Esophagus (tissue), 2 donors: ENCODE measurements at regions not wholly inside any gene's neighbourhood (a gene's known extent, or its start where the extent isn't known, plus 50 kb on each side); places are given as distances from the start of the nearest gene placed in this dataset.

Experiments used
- H3K27ac ChIP-seq, 2 donors: one replicate each; pipeline ENCODE4 v1.5.1; 2013; ENCODE audit warnings: low read depth in 2 of 2, mild to moderate bottlenecking in 2 of 2, inconsistent platforms in 1 of 2, low read length in 1 of 2, moderate library complexity in 1 of 2
- H3K27me3 ChIP-seq, 2 donors: one replicate each; pipeline ENCODE4 v1.6.1; 2013; ENCODE audit warnings: low read length in 2 of 2, control low read depth in 1 of 2, mild to moderate bottlenecking in 1 of 2; ENCODE audit not compliant: insufficient read depth in 2 of 2, control insufficient read depth in 1 of 2
- H3K36me3 ChIP-seq, 2 donors: one replicate each; pipeline ENCODE4 v1.6.1; 2013; ENCODE audit warnings: low read length in 1 of 2; ENCODE audit not compliant: control insufficient read depth in 2 of 2, insufficient read depth in 2 of 2
- H3K4me1 ChIP-seq, 2 donors: one replicate each; pipeline ENCODE4 v1.6.1; 2013; ENCODE audit warnings: low read length in 1 of 2; ENCODE audit not compliant: control insufficient read depth in 2 of 2, insufficient read depth in 2 of 2
- H3K4me3 ChIP-seq, 2 donors: one replicate each; pipeline ENCODE4 v1.5.1; 2013; ENCODE audit warnings: low read length in 2 of 2, mild to moderate bottlenecking in 2 of 2, low read depth in 1 of 2, moderate library complexity in 1 of 2
- H3K9me3 ChIP-seq, 2 donors: one replicate each; pipeline ENCODE4 v1.6.1; 2013; ENCODE audit warnings: mild to moderate bottlenecking in 2 of 2, low read depth in 1 of 2, low read length in 1 of 2, moderate library complexity in 1 of 2; ENCODE audit not compliant: control insufficient read depth in 2 of 2, insufficient read depth in 1 of 2
- WGBS, 2 donors: extraction: QIAGEN DNeasy Blood & Tissue Kit; methylation state at CpG; one replicate each; pipeline ENCODE4 v1.1.7; 2013; 5-methylcytosine and 5-hydroxymethylcytosine counted together
- donor health status: healthy with polysubstance abuse.
- donor health status: Bipolar disorder and iron deficiency.

DNA sequence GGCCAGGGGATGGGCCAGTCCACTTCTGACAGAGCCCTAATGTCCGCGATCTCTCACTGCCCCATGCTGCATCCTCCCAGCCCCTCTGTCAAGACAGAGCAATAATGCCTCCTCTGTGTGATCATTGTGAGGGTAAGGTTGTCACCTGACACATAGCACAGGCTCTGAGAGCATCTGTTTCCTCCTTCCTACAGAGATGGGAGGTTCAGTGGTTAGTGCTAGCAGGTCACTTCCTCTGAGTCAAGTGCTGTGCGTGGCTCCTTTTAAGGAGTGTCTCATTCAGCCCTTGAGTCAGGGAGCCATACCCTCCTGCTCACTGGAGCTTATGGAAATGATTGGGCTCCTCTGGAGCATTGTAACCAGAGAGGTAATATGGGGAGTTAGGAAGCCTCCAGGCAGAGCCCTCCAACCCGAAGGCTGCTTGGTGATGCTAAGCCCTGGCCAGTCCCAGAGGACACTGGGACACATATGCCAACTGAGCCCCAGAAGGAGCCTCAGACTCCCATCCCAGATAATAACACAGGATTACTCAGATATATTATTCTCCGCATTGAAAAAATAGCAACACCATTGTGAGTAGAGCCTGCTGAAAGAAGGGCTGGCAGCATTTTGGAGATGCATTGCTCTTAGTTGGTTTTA is 189.0 kb downstream of the GALNT1 start:
- WGBS, 2 donors = 64 to 67% methylated on average over 5 of the region's 5 CpGs
- no peak overlapping the region for H3K27ac ChIP-seq
- no peaks in the 10 kb centered on the region for H3K36me3 ChIP-seq
- no peaks in the 10 kb centered on the region for H3K27me3 ChIP-seq
- H3K4me1 ChIP-seq = no peaks in the 10 kb centered on the region
- H3K4me3 ChIP-seq = no peak overlapping the region
- no peaks in the 10 kb centered on the region for H3K9me3 ChIP-seq

DNA sequence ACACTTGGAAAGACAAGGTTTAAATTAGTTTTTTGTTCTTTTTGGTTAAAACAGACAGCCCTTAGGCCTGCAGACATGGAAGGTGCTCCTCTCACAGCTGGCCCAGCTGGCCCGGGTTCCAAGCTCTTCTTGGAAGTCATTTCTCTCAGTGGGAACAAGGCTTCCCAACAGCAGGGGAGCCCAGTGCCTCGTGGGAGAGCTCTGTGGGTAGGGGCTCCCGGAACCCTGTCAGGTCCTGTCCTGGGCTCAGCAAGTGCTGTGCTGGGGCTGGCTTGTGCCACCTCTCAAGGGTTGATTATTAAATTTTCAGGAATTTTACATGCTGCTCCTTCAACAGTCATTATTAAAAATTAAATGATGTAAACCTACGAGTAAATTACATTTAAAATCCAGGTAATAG is 189.6 kb downstream of the GALNT1 start:
- H3K4me3 ChIP-seq = no peak overlapping the region
- no peak overlapping the region for H3K27ac ChIP-seq
- H3K27me3 ChIP-seq = no peaks in the 10 kb centered on the region
- 77 to 81% methylated on average over 4 of the region's 4 CpGs for WGBS, 2 donors
- H3K36me3 ChIP-seq = no peaks in the 10 kb centered on the region
- no peaks in the 10 kb centered on the region for H3K9me3 ChIP-seq
- H3K4me1 ChIP-seq = no peaks in the 10 kb centered on the region

DNA sequence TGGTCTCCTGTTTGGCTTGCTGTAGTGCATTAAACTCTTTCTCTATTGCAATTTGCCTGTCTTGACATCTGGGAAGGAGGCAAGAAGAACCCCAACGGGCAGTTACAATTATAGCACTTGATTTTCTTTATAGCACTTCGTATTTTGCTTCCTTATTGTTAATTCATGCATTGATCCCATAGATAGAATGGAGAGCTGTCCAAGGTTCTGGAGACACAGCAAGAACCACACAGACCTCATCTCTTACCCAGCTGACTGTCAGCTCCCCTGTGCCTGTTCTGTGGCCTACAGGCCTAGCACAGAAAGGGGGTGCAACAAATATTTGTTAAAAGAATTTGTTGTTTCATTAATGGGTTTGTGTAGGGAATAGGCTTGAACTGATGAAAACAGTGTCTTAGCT is 194.3 kb downstream of the GALNT1 start:
- Histone ChIP-seq H3K4me3 (no peak overlapping the region), H3K27ac (no peak overlapping the region), H3K4me1 (no peaks in the 10 kb centered on the region), H3K9me3 (no peaks in the 10 kb centered on the region), H3K27me3 (no peaks in the 10 kb centered on the region), H3K36me3 (no peaks in the 10 kb centered on the region)
- 45 to 48% methylated on average over 2 of the region's 2 CpGs for WGBS, 2 donors

DNA sequence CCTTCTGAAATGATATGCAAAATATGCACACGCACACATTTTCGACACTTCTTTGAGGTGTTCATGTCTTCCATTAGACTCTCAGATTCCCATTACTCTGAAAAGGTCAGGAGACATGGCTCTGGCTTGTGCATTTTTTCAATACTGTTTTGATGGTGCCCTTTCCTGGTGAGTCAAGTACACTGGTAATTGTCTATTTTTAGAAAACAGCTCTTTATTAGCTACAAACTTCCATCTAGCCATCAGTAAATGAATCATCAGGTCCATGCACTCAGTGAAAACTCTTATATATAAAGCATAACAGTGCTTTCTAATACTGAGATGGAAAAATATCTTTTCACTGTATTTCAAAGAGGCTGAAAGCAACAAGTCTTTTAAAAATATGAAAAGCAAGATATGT is 194.9 kb downstream of the GALNT1 start:
- Histone ChIP-seq H3K36me3 (no peaks in the 10 kb centered on the region), H3K27me3 (no peaks in the 10 kb centered on the region), H3K27ac (no peak overlapping the region), H3K9me3 (no peaks in the 10 kb centered on the region), H3K4me1 (no peaks in the 10 kb centered on the region), H3K4me3 (no peak overlapping the region)
- 94 to 97% methylated on average over 2 of the region's 2 CpGs for WGBS, 2 donors

DNA sequence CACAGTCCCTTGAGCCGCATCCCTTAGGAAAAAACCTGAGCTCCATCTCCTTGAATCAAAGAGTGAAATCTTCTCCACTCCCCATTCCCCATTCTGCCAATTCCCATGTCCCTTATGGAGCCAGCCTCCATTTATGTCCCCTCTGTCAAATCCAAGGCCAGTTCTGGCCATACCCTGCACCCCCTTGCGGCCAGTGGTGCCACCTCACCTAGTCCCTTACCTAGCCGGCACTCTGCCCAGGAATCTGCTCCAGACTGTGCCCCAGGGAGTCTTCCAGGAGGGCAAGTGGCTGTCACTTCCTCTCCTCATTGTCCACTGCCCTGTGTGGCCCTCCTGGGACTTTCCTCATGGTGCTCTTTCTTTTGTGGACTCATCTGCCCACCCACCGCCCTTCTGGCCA is 195.4 kb upstream of the RMP24 start:
- Histone ChIP-seq H3K4me3 (no peak overlapping the region), H3K4me1 (no peaks in the 10 kb centered on the region), H3K36me3 (no peaks in the 10 kb centered on the region), H3K27me3 (no peaks in the 10 kb centered on the region), H3K9me3 (no peaks in the 10 kb centered on the region), H3K27ac (no peak overlapping the region)
- WGBS, 2 donors = 68 to 76% methylated on average over 4 of the region's 4 CpGs

DNA sequence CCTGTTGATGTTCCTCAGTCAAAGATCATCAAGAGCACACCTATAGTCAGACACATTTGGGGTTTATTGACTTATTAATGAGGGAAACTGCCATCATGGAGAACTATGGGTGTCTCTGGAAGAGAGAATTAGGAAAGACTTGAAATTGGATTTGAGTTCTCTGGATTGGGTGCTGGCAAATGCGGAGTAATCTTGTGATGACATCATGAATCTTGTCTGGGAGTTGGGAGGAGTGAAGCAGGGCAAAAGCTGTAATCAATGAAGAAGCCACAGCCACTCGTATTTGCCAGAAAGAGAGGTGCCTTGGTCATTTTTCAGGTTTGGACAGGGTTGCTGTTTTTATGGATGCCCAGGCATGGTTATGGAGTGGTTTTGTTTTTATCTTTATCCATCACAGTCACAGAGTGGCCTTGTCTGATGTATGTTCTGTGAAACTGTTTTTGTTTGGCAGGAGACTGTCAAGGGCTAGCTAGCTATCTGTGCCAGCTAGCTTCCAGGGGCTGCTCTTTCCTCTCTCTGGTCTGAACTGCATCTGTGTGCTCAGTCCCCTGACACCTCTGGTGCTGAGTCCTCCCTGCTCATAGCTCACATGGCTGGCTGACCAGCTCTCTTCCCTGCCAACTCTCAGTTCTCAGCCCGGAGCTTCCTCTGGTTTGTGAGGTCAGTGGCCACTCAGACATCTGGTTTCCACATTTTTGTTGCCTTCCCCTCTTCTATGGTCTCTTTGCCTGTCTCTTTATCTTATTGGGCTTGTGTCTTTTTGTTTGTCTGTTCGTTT is 193.4 kb upstream of the RMP24 start:
- Histone ChIP-seq H3K4me3 (no peak overlapping the region), H3K9me3 (no peaks in the 10 kb centered on the region), H3K27me3 (no peaks in the 10 kb centered on the region), H3K27ac (no peak overlapping the region), H3K4me1 (no peaks in the 10 kb centered on the region), H3K36me3 (no peaks in the 10 kb centered on the region)
- WGBS, 2 donors = 51 to 52% methylated on average over 4 of the region's 4 CpGs

DNA sequence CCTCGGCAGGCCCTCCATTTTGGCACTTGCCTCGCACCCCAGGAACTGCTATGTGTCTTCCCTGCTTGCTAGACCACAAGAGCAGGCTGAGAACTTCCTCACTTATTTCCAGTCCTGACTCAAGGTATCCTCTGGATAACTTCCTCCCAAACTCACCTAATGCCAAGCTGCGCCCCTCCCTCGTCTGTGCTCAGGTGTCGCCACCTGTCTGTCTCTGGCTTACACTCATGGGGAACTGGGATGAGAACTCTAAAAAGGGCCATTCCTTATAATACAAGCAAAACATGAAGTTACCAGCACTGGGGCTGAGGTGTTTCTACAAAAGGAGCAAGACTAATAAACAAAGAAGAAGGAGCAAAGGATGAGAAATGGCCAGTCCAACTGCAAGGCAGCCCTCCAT is 191.5 kb upstream of the RMP24 start:
- no peaks in the 10 kb centered on the region for H3K4me1 ChIP-seq

DNA sequence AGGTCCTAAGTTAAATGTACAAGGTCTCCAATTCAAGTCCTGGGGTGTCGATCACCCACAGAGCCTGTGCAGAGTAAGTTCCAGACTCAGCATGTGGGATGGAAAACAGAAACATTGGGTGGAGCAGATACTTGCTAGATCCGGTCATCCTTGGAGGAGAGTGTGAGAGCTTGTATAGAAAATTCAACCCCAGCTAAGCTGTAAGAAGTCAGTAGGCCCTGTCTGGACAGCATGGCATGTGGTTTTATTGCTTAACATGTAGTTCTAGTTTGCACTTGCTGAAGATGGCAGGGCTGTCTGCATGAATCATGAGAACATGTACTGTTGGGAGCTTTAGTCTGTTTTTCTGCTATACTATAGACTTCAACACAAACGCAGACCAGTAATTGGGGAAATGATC is 189.6 kb upstream of the RMP24 start:
- Histone ChIP-seq H3K4me1 (no peaks in the 10 kb centered on the region), H3K4me3 (no peak overlapping the region), H3K27me3 (no peaks in the 10 kb centered on the region), H3K9me3 (no peaks in the 10 kb centered on the region), H3K36me3 (no peaks in the 10 kb centered on the region), H3K27ac (no peak overlapping the region)
- WGBS, 2 donors = 75 to 79% methylated on average over 3 of the region's 3 CpGs

More for the DNA sequence above, 191.5 kb upstream of the RMP24 start:
- WGBS, 2 donors = 77 to 84% methylated on average over 5 of the region's 5 CpGs
- no peak overlapping the region for H3K4me3 ChIP-seq
- H3K27ac ChIP-seq = no peak overlapping the region
- no peaks in the 10 kb centered on the region for H3K9me3 ChIP-seq
- no peaks in the 10 kb centered on the region for H3K27me3 ChIP-seq
- H3K36me3 ChIP-seq = no peaks in the 10 kb centered on the region

DNA sequence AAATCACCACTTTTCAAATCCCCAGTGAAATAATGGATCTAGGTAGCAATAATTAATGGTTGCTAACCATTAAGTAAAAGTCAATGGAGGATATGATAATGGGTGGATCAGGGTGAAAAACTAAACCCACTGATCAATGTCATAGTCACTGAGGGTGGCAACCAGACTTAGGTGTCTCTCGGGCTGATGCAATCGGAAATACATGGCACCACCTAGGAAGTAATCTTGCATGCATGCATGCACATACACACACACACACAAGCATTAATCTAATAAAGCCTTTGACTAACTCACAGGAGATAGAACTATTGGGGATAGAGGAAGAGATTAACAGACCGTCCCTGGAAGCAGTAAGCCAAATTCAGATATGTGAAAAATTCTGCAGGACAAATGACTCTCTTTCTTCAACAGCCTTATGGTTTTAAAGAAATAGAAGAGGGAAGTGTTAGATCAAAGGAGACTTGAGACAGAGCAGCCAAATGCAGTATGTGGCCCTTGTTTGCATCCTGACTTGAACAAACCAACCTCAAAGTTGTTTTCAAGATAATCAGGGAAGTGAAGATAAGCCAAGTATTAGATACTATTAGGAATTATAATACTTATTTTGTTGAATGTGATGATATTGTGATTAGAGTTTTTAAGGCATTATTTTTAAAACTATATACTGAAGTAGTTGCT is 186.0 kb upstream of the RMP24 start:
- H3K9me3 ChIP-seq = no peaks in the 10 kb centered on the region
- WGBS, 2 donors = 67 to 72% methylated on average over 3 of the region's 3 CpGs
- H3K4me1 ChIP-seq = no peaks in the 10 kb centered on the region
- no peak overlapping the region for H3K27ac ChIP-seq
- no peaks in the 10 kb centered on the region for H3K36me3 ChIP-seq
- H3K27me3 ChIP-seq = no peaks in the 10 kb centered on the region
- H3K4me3 ChIP-seq = no peak overlapping the region
